GM12878 (cell line): ENCODE measurements at regions not wholly inside any gene's neighbourhood (a gene's known extent, or its start where the extent isn't known, plus 50 kb on each side); places are given as distances from the start of the nearest gene placed in this dataset.

Source experiments
- CEBPB ChIP-seq, 2 experiments: fragments of 150-350 bp in 1 of 2; IDR thresholded peaks; 2 replicates each; pipeline ENCODE4 v1.6.1; 2012 to 2014; ENCODE audit warnings: low read depth in 2 of 2, low read length in 2 of 2, borderline replicate concordance in 1 of 2, inconsistent platforms in 1 of 2
- CHD1 ChIP-seq: IDR thresholded peaks from 2 replicates; pipeline ENCODE4 v1.6.1; 2012; ENCODE audit warnings: low read depth, low read length, improper control_type of control experiment
- EGR1 ChIP-seq, 2 experiments: IDR thresholded peaks; 1 replicate in 1 of 2; 2 replicates in 1 of 2; pipeline ENCODE4 v1.6.1; 2011 to 2012; ENCODE audit warnings: low read depth in 2 of 2, low read length in 2 of 2, borderline replicate concordance in 1 of 2, mild to moderate bottlenecking in 1 of 2, moderate library complexity in 1 of 2
- HDAC6 ChIP-seq: fragments of 200-600 bp; sonication (generic); IDR thresholded peaks from one replicate; pipeline ENCODE4 v1.8.0; 2017; ENCODE audit warnings: antibody characterized with exemption; ENCODE audit not compliant: unreplicated experiment
- MEF2B ChIP-seq: fragments of 450-650 bp; IDR thresholded peaks from 2 replicates; pipeline ENCODE4 v1.6.1; 2018; ENCODE audit warnings: mild to moderate bottlenecking, moderate library complexity; ENCODE audit not compliant: partially characterized antibody, poor library complexity, severe bottlenecking
- MXI1 ChIP-seq: fragments of 150-350 bp; IDR thresholded peaks from 2 replicates; pipeline ENCODE4 v1.6.1; 2011; ENCODE audit warnings: low read depth, mild to moderate bottlenecking, inconsistent platforms, low read length, improper control_type of control experiment
- NR2C2 ChIP-seq: IDR thresholded peaks from 2 replicates; pipeline ENCODE4 v1.6.1; 2011; ENCODE audit warnings: borderline replicate concordance, low read depth; ENCODE audit not compliant: control insufficient read depth, insufficient read length
- POLR2AphosphoS5 ChIP-seq: IDR thresholded peaks from 2 replicates; pipeline ENCODE4 v1.6.1; 2011; ENCODE audit warnings: mild to moderate bottlenecking, low read length, inconsistent platforms
- SMC3 ChIP-seq: IDR thresholded peaks from 2 replicates; pipeline ENCODE4 v1.6.1; 2011; ENCODE audit warnings: low read length, improper control_type of control experiment, borderline replicate concordance
- ZBED1 ChIP-seq: IDR thresholded peaks from 2 replicates; pipeline ENCODE4 v1.6.1; 2016; ENCODE audit warnings: borderline replicate concordance
- ZNF217 ChIP-seq: fragments of 450-650 bp; IDR thresholded peaks from 2 replicates; pipeline ENCODE4 v1.6.1; 2017; ENCODE audit warnings: antibody characterized with exemption, mild to moderate bottlenecking
- TF ChIP-seq, protein P1 (sequence below): fragments of 450-650 bp; IDR thresholded peaks from 2 replicates; pipeline ENCODE4 v1.6.1; 2018; ENCODE audit warnings: borderline replicate concordance, mild to moderate bottlenecking; ENCODE audit not compliant: partially characterized antibody
- TF ChIP-seq, protein P2 (sequence below), 3 experiments: IDR thresholded peaks in 2 of 3; conservative IDR thresholded peaks in 1 of 3; 2 replicates each; pipeline ENCODE4 v1.5.1; 2011; ENCODE audit warnings: low read depth in 3 of 3, low read length in 3 of 3, mild to moderate bottlenecking in 3 of 3, control low read depth in 2 of 3, moderate library complexity in 2 of 3, inconsistent platforms in 1 of 3, mixed read lengths in 1 of 3; ENCODE audit not compliant: control insufficient read depth in 2 of 3, insufficient read depth in 1 of 3; ENCODE audit errors: extremely low read depth in 1 of 3

DNA sequence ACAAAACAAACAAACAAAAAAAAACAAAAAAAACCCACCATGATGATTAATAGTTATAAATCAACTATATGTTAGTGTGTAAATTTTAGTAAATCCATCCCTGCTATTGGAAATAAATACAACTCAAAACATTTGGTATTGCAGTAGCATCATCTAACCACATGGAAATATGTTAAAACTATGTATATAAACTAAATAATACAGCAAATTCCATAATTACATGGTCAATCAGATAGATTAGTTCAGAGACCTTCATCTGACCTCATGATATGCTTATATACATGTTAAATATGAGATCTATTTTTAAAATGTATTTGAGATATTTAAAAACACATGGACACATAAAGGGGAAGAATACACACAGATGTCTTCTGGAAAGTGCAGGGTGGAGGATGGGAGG lies 384.2 kb downstream of the TMX3 start:
- TF ChIP-seq, protein P1, sequence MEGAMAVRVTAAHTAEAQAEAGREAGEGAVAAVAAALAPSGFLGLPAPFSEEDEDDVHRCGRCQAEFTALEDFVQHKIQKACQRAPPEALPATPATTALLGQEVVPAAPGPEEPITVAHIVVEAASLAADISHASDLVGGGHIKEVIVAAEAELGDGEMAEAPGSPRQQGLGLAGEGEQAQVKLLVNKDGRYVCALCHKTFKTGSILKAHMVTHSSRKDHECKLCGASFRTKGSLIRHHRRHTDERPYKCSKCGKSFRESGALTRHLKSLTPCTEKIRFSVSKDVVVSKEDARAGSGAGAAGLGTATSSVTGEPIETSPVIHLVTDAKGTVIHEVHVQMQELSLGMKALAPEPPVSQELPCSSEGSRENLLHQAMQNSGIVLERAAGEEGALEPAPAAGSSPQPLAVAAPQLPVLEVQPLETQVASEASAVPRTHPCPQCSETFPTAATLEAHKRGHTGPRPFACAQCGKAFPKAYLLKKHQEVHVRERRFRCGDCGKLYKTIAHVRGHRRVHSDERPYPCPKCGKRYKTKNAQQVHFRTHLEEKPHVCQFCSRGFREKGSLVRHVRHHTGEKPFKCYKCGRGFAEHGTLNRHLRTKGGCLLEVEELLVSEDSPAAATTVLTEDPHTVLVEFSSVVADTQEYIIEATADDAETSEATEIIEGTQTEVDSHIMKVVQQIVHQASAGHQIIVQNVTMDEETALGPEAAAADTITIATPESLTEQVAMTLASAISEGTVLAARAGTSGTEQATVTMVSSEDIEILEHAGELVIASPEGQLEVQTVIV = no peak
- TF ChIP-seq MXI1 = no peak
- no peak for TF ChIP-seq SMC3
- TF ChIP-seq ZBED1 = no peak
- TF ChIP-seq, protein P2, sequence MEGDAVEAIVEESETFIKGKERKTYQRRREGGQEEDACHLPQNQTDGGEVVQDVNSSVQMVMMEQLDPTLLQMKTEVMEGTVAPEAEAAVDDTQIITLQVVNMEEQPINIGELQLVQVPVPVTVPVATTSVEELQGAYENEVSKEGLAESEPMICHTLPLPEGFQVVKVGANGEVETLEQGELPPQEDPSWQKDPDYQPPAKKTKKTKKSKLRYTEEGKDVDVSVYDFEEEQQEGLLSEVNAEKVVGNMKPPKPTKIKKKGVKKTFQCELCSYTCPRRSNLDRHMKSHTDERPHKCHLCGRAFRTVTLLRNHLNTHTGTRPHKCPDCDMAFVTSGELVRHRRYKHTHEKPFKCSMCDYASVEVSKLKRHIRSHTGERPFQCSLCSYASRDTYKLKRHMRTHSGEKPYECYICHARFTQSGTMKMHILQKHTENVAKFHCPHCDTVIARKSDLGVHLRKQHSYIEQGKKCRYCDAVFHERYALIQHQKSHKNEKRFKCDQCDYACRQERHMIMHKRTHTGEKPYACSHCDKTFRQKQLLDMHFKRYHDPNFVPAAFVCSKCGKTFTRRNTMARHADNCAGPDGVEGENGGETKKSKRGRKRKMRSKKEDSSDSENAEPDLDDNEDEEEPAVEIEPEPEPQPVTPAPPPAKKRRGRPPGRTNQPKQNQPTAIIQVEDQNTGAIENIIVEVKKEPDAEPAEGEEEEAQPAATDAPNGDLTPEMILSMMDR (IDR thresholded peaks at IDR 0.05 in 2 of 3, conservative IDR thresholded peaks at IDR 0.05 in 1 of 3; ENCODE audit: control insufficient read depth in 2 of 3, extremely low read depth in 1 of 3, insufficient read depth in 1 of 3, low read depth in 3 of 3, low read length in 3 of 3) = no peak
- TF ChIP-seq MEF2B = no peak
- TF ChIP-seq ZNF217 = no peak
- TF ChIP-seq POLR2AphosphoS5 = no peak
- TF ChIP-seq CEBPB (IDR thresholded peaks at IDR 0.05; ENCODE audit: borderline replicate concordance in 1 of 2, low read depth in 2 of 2, low read length in 2 of 2) = no peak
- no peak for TF ChIP-seq EGR1 (IDR thresholded peaks at IDR 0.05; ENCODE audit: borderline replicate concordance in 1 of 2, low read depth in 2 of 2, low read length in 2 of 2)
- no peak for TF ChIP-seq CHD1
- no peak for TF ChIP-seq HDAC6
- no peak for TF ChIP-seq NR2C2
